SW 1271 (cell line): ENCODE measurements at regions not wholly inside any gene's neighbourhood (a gene's known extent, or its start where the extent isn't known, plus 50 kb on each side); places are given as distances from the start of the nearest gene placed in this dataset.

Experiments used
- DNase-seq, 2 experiments: peaks; one replicate each; lab custom pipeline; 2025; lab: John Stamatoyannopoulos, UW

GRCh38 chr3:55178336-55178735 lies 250.5 kb upstream of the LRTM1 start:
- DNase-seq: no peak

GRCh38 chr3:55177749-55178148 lies 249.9 kb upstream of the LRTM1 start:
- DNase-seq: no peak

DNA sequence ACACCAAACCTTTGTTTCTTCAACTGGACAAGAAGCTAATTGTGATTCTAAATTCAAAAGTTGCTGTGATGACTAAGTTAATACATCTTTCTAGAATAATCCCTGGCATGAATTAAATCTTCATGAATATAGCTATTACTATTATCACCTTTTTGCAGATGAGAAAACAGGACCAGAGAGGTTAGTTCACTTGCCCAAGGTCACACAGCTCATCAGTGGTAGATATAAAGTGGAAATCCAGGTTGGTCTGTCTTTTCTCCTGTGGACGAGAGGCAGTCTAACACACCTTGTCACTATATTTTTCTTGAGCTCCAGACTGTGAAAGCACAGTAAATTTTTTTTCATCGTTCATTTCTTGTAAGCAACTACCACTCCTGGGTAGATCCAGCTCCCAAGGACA lies 247.6 kb upstream of the LRTM1 start:
- no peak for DNase-seq

DNA sequence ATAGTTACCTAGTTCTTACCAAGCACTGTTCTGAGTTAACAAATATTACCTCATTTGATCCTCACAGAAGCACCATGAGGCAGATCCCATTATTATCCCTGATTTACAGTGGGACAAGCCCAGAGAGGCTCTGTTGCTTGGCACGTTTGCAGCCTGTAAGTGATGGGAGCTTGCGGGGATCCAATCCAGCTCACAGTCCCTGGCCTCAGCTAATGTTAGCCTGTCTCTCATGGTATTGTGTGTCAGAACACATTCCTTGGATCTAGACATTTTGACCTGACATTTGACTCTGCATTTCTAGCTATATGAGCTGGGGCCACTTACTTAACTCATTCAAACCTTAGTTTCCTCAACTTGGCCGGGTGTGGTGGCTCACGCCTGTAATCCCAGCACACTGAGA lies 246.9 kb upstream of the LRTM1 start:
- no peak for DNase-seq

DNA sequence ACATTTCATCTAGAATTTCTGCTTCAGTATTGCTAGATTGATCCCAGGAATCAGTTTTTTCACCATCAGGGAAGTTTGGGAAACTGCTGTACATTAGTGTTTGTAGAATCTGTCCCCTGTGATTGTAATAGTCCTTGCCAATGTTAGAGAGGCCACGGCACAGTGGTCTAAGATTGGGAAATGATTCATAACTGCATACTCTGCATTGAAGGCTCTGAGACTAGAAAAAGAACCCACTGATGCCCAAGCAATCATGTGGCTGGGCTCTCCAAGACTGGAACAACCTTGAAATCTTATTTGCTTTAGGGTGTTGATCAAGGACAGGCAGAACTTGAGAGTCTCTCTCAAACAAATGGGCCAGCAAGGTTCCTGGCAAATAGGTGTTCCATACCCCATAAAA lies 245.6 kb upstream of the LRTM1 start:
- no peak for DNase-seq

GRCh38 chr3:55172913-55173312 lies 245.1 kb upstream of the LRTM1 start:
- no peak for DNase-seq

GRCh38 chr3:55170444-55170843 lies 242.6 kb upstream of the LRTM1 start:
- no peak for DNase-seq

DNA sequence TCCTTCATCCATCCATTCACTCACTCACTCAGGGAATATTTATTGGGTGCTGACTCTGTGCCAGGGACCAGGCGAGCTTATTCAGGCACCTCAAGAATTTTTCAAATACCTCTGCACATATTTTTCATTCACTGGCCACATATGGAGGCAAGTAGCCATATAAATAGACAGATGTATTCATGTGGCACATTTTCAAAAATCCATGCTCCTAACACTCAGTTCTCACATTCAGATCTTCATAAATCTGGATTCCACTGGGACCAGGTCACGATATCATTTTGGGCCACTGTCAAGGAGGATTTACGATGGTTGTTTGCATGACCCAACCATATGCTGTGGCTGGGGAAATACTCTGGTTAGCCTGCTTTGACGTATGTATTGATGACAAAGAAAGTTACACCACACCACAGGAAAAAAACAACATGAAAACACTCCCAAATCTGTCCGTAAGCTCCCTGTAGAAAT lies 241.8 kb upstream of the LRTM1 start:
- peak in 1 of 2 experiments; percentile 14 for DNase-seq

- no peak for DNase-seq
Observed at GRCh38 chr3:55169161-55169560, 241.3 kb upstream of the LRTM1 start.

GRCh38 chr3:55167586-55168317 lies 239.9 kb upstream of the LRTM1 start:
- DNase-seq: no peak

GRCh38 chr3:55166576-55167555 lies 239.0 kb upstream of the LRTM1 start:
- DNase-seq: no peak

GRCh38 chr3:55165704-55166405 lies 238.0 kb upstream of the LRTM1 start:
- DNase-seq: no peak

DNA sequence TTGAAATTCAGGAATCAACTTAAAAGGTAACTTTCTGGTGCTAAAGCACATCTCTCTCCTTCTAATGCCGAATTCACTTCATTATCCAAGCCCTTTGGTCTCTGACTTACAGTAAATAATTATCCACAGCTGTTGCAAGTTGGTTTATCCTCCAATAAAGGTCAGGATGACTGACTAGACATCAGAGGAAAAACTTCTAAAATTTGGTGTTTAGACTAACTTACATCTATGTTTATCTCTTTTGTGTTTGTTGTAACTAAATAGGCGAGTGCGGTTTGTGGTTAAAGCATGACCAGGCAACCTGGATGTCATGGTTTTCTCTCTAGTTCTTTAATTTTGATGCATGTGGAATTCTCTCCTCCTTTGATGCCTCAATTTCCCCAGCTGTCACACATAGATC lies 237.4 kb upstream of the LRTM1 start:
- no peak for DNase-seq

GRCh38 chr3:55164876-55165275 lies 237.0 kb upstream of the LRTM1 start:
- DNase-seq: no peak

DNA sequence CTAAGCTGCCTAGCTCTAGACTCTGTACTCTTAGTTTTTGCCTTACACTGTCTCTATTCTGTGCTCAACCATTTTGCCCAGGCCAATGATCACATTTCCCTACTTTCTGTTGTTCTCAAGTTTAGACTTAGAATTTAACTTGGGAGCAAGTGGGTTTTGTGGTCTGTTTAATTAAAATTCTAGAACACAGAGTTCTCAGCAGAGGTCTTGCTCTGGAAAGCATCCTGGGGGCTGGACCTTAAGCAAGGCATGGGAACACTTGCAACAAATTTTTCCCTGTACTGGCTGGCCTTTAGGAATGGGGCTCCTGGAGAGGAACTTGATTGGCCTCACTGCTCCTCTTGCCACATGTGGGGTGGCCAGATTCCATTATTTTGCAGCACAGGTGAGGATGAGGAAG lies 236.3 kb upstream of the LRTM1 start:
- DNase-seq: no peak

GRCh38 chr3:55163421-55163820 lies 235.6 kb upstream of the LRTM1 start:
- DNase-seq: no peak

DNA sequence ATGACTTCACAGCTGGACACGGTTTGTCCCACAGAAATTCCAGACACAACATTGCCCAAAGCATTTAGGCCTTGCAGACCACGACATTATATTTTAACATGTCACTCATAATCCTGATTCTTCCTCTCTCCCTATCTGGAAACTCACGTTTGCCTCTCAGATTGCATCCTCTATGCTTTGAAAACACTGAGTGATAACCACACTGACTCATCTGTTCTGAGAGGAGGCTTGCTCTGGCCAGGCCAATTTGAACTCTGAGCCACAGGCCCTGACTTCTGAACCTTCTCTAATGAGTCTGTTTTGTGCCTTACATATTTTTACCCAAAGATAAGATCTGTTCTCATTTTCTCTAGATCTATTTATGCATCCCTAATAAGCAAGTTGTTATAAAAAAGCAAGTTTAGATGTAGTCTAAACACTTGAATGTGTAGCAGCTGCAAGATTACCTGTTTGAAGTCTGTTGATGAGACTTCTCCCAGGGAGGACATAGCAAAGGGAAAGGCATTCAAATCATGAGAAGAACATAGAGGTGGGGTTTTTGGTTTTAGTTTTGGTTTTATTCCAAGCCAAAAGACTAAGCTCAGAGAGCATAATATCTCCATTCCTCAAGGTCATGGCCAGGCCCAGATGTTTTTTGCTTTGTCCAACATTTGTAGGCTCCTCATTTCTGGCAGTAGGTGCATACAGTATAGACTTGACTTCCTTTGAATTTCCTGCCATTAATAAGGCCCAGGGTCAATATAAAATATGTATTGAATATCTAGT lies 234.4 kb upstream of the LRTM1 start:
- DNase-seq: no peak

- DNase-seq: no peak
Observed at GRCh38 chr3:55161231-55161630, 233.4 kb upstream of the LRTM1 start.

DNA sequence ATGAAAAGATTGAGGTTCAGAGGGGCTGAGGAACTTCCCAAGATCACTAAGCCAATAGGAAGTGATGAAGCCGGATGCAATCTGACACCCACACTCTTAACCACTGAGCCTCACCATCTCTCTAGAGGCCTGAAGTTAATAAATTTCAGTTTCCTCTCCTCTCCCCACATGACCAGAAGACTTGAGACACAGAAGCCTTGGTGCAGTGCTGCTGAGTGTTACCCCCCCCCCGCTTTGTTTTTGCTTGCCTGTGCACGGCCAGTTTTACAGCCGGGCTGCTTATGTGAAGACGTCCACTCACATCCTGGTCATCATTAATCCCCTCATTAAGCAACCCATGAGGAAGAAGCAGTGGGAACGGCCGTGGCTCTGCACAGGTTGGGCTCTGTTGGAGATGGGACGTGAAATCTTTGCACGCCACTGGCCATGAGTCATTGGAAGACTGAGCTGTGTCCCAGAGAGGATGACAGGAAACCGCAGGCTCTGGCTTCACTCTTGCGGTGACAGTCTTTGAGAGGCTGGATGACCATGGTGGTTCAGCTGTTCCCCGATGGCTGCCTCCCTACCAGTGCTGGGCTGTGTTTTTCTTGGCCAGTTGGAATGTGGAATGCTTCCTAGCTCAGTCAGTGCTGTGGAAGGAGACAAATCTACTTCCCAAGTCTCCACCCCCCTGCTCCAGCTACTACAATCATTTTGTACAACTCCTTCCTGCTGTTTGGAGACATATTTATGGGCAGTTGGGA lies 232.6 kb upstream of the LRTM1 start:
- DNase-seq: no peak

GRCh38 chr3:55159711-55160110 lies 231.9 kb upstream of the LRTM1 start:
- DNase-seq: no peak

GRCh38 chr3:55159016-55159415 lies 231.2 kb upstream of the LRTM1 start:
- DNase-seq: no peak
